ENCODE measurements at regions not wholly inside any gene's neighbourhood (a gene's known extent, or its start where the extent isn't known, plus 50 kb on each side); places are given as distances from the start of the nearest gene placed in this dataset.

DNA sequence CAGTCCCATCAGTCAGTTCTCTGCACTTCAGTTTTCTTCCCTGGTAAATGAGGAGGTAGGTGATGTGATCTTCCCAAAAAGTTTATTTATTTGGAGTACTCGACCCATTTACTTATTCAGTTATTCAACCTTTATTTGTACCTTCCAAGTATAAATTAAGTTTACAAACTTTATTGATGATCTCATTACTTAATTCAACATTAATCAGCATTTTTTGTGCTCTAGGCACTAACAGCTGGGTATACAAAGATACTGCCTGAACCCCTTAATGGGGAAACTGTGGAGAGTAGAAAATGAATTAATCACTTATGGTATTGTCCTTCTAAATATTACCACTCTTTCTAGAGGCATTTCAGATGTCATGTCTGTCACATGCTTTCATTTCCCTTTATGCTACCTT is 293.3 kb downstream of the DLEU7 start:
- H3K4me1 ChIP-seq (ENCODE audit: control insufficient read depth, insufficient read depth, low read length) = no peaks in the 10 kb centered on the region
- POLR2A ChIA-PET = no interaction called here
- H3K36me3 ChIP-seq (ENCODE audit: control insufficient read depth in 2 of 2, insufficient read depth in 1 of 2, low read length in 2 of 2) = no peaks in the 10 kb centered on the region
- H3K27ac ChIP-seq (ENCODE audit: extremely low read depth, low read depth, low read length) = no peak overlapping the region
- CTCF ChIA-PET = interaction anchor here (1.2 kb wide), 1 partner anchor 17 kb away, joined by 3 read pairs; no protein-coding TSS in a partner anchor
- TF ChIP-seq ZNF248 (tag by site-specific recombination; IDR thresholded peaks at IDR 0.05) (no peak), ZNF701 (tag by site-specific recombination; IDR thresholded peaks at IDR 0.05) (no peak), ZNF664 (tag by site-specific recombination; IDR thresholded peaks at IDR 0.05) (no peak), ZNF518A (tag by site-specific recombination; conservative IDR thresholded peaks at IDR 0.05; ENCODE audit: low read depth) (no peak), ZNF302 (tag by site-specific recombination; IDR thresholded peaks at IDR 0.05; ENCODE audit: low read depth) (no peak), ZNF391 (tag by site-specific recombination; IDR thresholded peaks at IDR 0.05; ENCODE audit: borderline replicate concordance, low read depth) (no peak), ZSCAN18 (tag by site-specific recombination; IDR thresholded peaks at IDR 0.05) (no peak), ZNF184 (tag by site-specific recombination; IDR thresholded peaks at IDR 0.05) (no peak)
- TF ChIP-seq, protein P1, sequence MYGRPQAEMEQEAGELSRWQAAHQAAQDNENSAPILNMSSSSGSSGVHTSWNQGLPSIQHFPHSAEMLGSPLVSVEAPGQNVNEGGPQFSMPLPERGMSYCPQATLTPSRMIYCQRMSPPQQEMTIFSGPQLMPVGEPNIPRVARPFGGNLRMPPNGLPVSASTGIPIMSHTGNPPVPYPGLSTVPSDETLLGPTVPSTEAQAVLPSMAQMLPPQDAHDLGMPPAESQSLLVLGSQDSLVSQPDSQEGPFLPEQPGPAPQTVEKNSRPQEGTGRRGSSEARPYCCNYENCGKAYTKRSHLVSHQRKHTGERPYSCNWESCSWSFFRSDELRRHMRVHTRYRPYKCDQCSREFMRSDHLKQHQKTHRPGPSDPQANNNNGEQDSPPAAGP (tag by site-specific recombination; IDR thresholded peaks at IDR 0.05) = no peak
- TF ChIP-seq, protein P2, sequence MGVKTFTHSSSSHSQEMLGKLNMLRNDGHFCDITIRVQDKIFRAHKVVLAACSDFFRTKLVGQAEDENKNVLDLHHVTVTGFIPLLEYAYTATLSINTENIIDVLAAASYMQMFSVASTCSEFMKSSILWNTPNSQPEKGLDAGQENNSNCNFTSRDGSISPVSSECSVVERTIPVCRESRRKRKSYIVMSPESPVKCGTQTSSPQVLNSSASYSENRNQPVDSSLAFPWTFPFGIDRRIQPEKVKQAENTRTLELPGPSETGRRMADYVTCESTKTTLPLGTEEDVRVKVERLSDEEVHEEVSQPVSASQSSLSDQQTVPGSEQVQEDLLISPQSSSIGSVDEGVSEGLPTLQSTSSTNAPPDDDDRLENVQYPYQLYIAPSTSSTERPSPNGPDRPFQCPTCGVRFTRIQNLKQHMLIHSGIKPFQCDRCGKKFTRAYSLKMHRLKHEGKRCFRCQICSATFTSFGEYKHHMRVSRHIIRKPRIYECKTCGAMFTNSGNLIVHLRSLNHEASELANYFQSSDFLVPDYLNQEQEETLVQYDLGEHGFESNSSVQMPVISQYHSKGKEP (tag by site-specific recombination; IDR thresholded peaks at IDR 0.05) = no peak
- TF ChIP-seq, protein P3, sequence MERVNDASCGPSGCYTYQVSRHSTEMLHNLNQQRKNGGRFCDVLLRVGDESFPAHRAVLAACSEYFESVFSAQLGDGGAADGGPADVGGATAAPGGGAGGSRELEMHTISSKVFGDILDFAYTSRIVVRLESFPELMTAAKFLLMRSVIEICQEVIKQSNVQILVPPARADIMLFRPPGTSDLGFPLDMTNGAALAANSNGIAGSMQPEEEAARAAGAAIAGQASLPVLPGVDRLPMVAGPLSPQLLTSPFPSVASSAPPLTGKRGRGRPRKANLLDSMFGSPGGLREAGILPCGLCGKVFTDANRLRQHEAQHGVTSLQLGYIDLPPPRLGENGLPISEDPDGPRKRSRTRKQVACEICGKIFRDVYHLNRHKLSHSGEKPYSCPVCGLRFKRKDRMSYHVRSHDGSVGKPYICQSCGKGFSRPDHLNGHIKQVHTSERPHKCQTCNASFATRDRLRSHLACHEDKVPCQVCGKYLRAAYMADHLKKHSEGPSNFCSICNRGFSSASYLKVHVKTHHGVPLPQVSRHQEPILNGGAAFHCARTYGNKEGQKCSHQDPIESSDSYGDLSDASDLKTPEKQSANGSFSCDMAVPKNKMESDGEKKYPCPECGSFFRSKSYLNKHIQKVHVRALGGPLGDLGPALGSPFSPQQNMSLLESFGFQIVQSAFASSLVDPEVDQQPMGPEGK (tag by site-specific recombination; IDR thresholded peaks at IDR 0.05) = no peak
- no peak overlapping the region for H3K4me3 ChIP-seq (ENCODE audit: low read depth, low read length)
- no peaks in the 10 kb centered on the region for H3K9me3 ChIP-seq (ENCODE audit: control insufficient read depth, insufficient read depth, low read depth, low read length)

- no peaks in the 10 kb centered on the region for H3K4me1 ChIP-seq (ENCODE audit: control insufficient read depth, insufficient read depth, low read length)
- H3K36me3 ChIP-seq (ENCODE audit: control insufficient read depth in 2 of 2, insufficient read depth in 1 of 2, low read length in 2 of 2) = no peaks in the 10 kb centered on the region
- CTCF ChIA-PET = interaction anchor here (0.6 to 0.7 kb wide), 2 partner anchors 47 to 70 kb away, joined by 3 to 5 read pairs; no protein-coding TSS in a partner anchor
- H3K4me3 ChIP-seq (ENCODE audit: low read depth, low read length) = no peak overlapping the region
- H3K9me3 ChIP-seq (ENCODE audit: control insufficient read depth, insufficient read depth, low read depth, low read length) = no peaks in the 10 kb centered on the region
- no peak overlapping the region for H3K27ac ChIP-seq (ENCODE audit: extremely low read depth, low read depth, low read length)
- POLR2A ChIA-PET = no interaction called here
- TF ChIP-seq ZNF324 (tag by site-specific recombination; IDR thresholded peaks at IDR 0.05) = no peak
- no peak for TF ChIP-seq GLIS2 (tag by site-specific recombination; IDR thresholded peaks at IDR 0.05)
- no peak for TF ChIP-seq ZBTB17 (tag by site-specific recombination; IDR thresholded peaks at IDR 0.05)
- TF ChIP-seq ZSCAN23 (tag by site-specific recombination; IDR thresholded peaks at IDR 0.05) = no peak
- TF ChIP-seq ZNF843 (tag by site-specific recombination; IDR thresholded peaks at IDR 0.05) = no peak
- TF ChIP-seq ZNF660 (tag by site-specific recombination; IDR thresholded peaks at IDR 0.05) = no peak
These were observed 291.0 kb downstream of the DLEU7 start for GRCh38 chr13:50552424-50552966.

Measured in HEK293 (cell line).